ENCODE measurements at regions not wholly inside any gene's neighbourhood (a gene's known extent, or its start where the extent isn't known, plus 50 kb on each side); places are given as distances from the start of the nearest gene placed in this dataset.

DNA sequence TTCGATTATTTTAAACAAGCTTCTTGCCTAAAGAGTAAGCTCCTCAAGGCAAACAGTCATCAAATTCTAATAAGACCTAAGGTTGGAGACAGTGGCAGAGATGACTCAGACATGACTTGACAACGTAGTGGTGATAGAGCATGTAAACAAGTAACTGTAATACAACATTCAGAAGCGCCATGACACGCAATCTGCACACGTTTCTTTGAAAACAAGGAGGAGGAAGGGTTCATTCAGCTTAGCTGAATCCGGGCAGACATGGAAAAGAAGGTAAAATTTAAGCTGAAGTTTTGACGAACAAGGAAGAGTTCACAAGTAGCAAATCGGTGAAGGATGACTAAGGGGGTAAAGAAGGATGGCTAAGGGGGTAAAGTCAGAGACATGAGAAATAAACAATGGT lies 152.4 kb upstream of the ZC3H12C start:
- H3K36me3 ChIP-seq (ENCODE audit: control insufficient read depth in 2 of 2, extremely low read depth in 1 of 2, insufficient read depth in 1 of 2, low read length in 1 of 2): no peaks in the 10 kb centered on the region
- ChIA-PET POLR2A (interaction anchor here in 1 of 2 donors (0.6 kb wide), 1 partner anchor 459 kb away, joined by 3 read pairs; no protein-coding TSS in a partner anchor), CTCF (interaction anchor here in 1 of 2 donors (0.7 kb wide), 1 partner anchor 13 kb away, joined by 4 read pairs; no protein-coding TSS in a partner anchor)
- H3K27me3 Mint-ChIP-seq: peaks cover 12 to 16% of the 10 kb centered on the region in 2 donors
- 79% methylated on average over 5 of the region's 8 CpGs for WGBS (ENCODE audit: insufficient coverage)
- H3K27me3 ChIP-seq (replicated peaks in 1 of 2; ENCODE audit: control insufficient read depth in 2 of 2, extremely low read depth in 1 of 2, insufficient read depth in 2 of 2, low read length in 1 of 2): no peaks in the 10 kb centered on the region
- H3K27ac ChIP-seq (ENCODE audit: low read length): no peak overlapping the region
- H3K9me3 Mint-ChIP-seq: no peaks in the 10 kb centered on the region
- no peak overlapping the region for H3K4me3 ChIP-seq (ENCODE audit: control insufficient read depth in 1 of 2, extremely low read depth in 1 of 2, low read length in 1 of 2)
- no peaks in the 10 kb centered on the region for H3K36me3 Mint-ChIP-seq
- no peak overlapping the region for H3K4me3 Mint-ChIP-seq
- H3K4me1 ChIP-seq (ENCODE audit: control insufficient read depth in 1 of 2, extremely low read depth in 1 of 2, insufficient read depth in 2 of 2, low read length in 2 of 2): no peaks in the 10 kb centered on the region
- H3K27ac Mint-ChIP-seq: no peak overlapping the region
- ATAC-seq (replicated peaks in 1 of 4) (no peak), DNase-seq (no peak)
- H3K9me3 ChIP-seq: no peaks in the 10 kb centered on the region
- peaks cover under 1 to 3% (median under 1%) of the 10 kb centered on the region in 3 donors for H3K4me1 Mint-ChIP-seq

DNA sequence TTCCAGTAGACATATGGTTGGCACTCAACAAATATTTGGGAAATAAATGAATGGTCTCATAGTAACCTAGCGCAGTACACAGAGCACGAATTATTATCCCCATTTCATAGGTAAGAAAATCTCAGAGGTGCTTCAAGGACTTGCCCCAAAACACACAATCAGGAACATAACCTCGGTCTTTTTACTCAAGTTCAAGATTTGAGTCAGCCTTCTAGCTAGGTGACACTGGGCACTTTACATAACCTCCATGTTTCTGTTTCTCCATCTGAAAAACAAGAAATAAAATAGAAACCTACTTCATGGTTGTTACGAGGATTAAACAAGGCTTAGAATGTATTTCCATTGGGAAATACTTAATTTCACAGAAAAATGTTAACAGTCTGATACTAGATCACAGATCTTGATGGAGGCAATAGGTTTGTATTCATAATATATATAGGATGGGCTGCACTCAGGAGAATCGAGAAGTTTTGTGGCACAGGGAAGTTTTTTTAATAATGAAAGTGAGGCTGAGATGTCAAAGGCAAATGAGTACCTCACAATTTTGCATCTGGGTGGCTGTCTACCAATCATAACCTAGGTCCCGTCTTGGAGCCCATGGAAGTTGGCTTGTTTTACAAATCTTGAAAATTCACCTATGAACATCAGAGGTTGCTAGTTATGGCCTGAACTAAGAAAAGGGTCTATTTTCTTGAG lies 147.4 kb upstream of the ZC3H12C start:
- Mint-ChIP-seq H3K27me3 (peaks cover 3 to 8% of the 10 kb centered on the region in 2 donors), H3K4me3 (peak overlapping the region in 1 of 3 donors; percentile 26), H3K9me3 (no peaks in the 10 kb centered on the region), H3K4me1 (peaks cover 7 to 13% (median 9%) of the 10 kb centered on the region in 3 donors), H3K27ac (no peak overlapping the region), H3K36me3 (no peaks in the 10 kb centered on the region)
- Histone ChIP-seq H3K27me3 (replicated peaks in 1 of 2; ENCODE audit: control insufficient read depth in 2 of 2, extremely low read depth in 1 of 2, insufficient read depth in 2 of 2, low read length in 1 of 2) (no peaks in the 10 kb centered on the region), H3K4me3 (ENCODE audit: control insufficient read depth in 1 of 2, extremely low read depth in 1 of 2, low read length in 1 of 2) (no peak overlapping the region), H3K36me3 (ENCODE audit: control insufficient read depth in 2 of 2, extremely low read depth in 1 of 2, insufficient read depth in 1 of 2, low read length in 1 of 2) (no peaks in the 10 kb centered on the region), H3K9me3 (no peaks in the 10 kb centered on the region), H3K27ac (ENCODE audit: low read length) (no peak overlapping the region), H3K4me1 (ENCODE audit: control insufficient read depth in 1 of 2, extremely low read depth in 1 of 2, insufficient read depth in 2 of 2, low read length in 2 of 2) (no peaks in the 10 kb centered on the region)
- WGBS (ENCODE audit: insufficient coverage): 67% methylated on average over 1 of the region's 6 CpGs
- DNase-seq (no peak), ATAC-seq (replicated peaks in 1 of 4) (no peak)
- CTCF ChIA-PET: interaction anchor here in 1 of 2 donors (0.6 kb wide), 1 partner anchor 16 kb away, joined by 3 read pairs; no protein-coding TSS in a partner anchor
- POLR2A ChIA-PET: no interaction called here

DNA sequence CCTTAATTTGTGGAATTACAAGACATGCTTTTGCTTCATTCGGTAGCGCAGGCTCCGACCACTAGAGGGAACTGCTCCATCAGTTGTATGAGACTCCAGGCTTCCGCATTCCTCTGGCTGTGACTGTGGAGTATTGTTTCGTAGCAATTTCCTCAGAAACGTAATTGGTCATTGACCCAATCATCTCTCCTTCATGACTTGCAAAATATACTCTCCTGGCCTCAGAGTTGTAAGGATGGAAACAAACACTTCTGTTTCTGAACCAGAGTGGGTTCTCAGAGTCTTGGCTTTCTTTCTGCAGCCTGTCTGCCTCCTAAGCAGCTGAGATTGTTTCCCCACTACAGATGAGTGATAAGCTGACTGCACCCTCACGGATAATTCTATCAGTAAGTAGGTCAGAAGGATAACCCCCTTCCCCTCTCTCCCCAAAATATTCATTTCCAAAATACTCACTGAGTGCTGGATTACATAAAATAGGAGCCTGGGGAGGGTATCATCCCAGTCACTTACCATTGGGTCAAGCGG lies 146.8 kb upstream of the ZC3H12C start:
- Mint-ChIP-seq H3K36me3 (no peaks in the 10 kb centered on the region), H3K9me3 (no peaks in the 10 kb centered on the region), H3K27ac (no peak overlapping the region), H3K4me1 (peaks cover 7 to 13% (median 9%) of the 10 kb centered on the region in 3 donors), H3K4me3 (peak overlapping the region in 2 of 3 donors; percentile 10 to 26), H3K27me3 (peaks cover 0 to 8% of the 10 kb centered on the region in 2 donors)
- 0% methylated on average over 4 of the region's 8 CpGs for WGBS (ENCODE audit: insufficient coverage)
- no peaks in the 10 kb centered on the region for H3K36me3 ChIP-seq (ENCODE audit: control insufficient read depth in 2 of 2, extremely low read depth in 1 of 2, insufficient read depth in 1 of 2, low read length in 1 of 2)
- DNase-seq: peak in 27 of 35 experiments; percentile 1 to 56 (median 23)
- H3K27me3 ChIP-seq (replicated peaks in 1 of 2; ENCODE audit: control insufficient read depth in 2 of 2, extremely low read depth in 1 of 2, insufficient read depth in 2 of 2, low read length in 1 of 2): no peaks in the 10 kb centered on the region
- no peaks in the 10 kb centered on the region for H3K4me1 ChIP-seq (ENCODE audit: control insufficient read depth in 1 of 2, extremely low read depth in 1 of 2, insufficient read depth in 2 of 2, low read length in 2 of 2)
- peak; percentile 48 to 78 (median 60) for ATAC-seq (replicated peaks in 1 of 4)
- ChIA-PET POLR2A (no interaction called here), CTCF (no interaction called here)
- H3K4me3 ChIP-seq (ENCODE audit: control insufficient read depth in 1 of 2, extremely low read depth in 1 of 2, low read length in 1 of 2): no peak overlapping the region
- no peak overlapping the region for H3K27ac ChIP-seq (ENCODE audit: low read length)
- no peaks in the 10 kb centered on the region for H3K9me3 ChIP-seq

DNA sequence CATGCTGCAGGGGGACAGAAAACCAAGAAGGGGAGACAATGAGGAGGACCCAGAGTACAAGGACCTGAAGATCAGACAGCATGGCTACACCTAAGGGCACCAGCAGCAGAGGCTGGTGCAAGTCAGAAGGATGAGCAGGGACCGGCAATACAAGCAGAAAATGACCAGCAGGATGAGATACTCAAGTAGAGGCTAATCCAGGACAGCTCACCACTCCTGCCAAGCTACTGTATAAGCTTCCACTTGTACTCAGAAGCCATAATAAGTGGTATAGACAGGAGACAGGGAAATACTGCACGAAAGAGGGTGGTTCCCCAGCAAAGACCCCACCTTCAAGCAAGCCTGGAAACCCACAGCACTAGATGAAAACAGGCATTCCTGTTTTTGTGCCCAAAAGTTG lies 138.7 kb upstream of the ZC3H12C start:
- no peak overlapping the region for H3K27ac Mint-ChIP-seq
- POLR2A ChIA-PET: interaction anchor here in 1 of 2 donors (0.6 kb wide), 1 partner anchor 16 kb away, joined by 4 read pairs; no protein-coding TSS in a partner anchor
- 71% methylated on average over 2 of the region's 2 CpGs for WGBS (ENCODE audit: insufficient coverage)

DNA sequence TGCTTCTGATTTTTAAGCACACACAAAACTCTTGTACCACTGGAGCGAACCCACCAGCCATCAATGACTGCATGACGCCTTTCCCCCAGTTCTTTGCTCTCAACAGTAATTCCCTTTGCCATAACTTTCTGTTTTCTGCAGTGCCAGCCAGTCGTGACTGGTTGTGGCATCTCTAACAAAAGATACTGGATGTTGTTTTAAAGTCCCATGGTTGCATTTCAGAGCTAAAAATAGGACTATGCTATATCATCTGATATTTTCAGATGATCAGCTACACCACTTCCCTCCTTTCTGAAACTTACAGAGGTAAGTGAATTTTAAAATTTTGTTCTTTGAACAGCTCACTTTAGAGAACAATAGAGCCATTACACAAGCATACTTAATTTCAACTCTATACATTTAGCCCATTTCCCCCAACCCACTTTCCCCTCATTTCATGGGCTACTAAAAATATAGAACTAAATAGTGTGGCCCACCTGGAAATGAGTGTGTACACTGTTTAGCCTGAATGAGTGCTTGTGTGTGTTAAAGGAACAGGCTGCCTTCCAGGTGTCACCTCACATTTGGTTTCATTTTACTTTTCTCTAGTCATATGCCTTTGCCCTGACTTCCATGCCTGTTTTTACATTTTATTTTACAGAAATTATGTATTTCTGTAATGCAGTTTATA lies 136.9 kb upstream of the ZC3H12C start:
- Mint-ChIP-seq H3K36me3 (no peaks in the 10 kb centered on the region), H3K4me3 (no peak overlapping the region), H3K27me3 (peaks cover 4 to 14% of the 10 kb centered on the region in 2 donors), H3K9me3 (no peaks in the 10 kb centered on the region), H3K27ac (no peak overlapping the region), H3K4me1 (no peaks in the 10 kb centered on the region)
- POLR2A ChIA-PET: no interaction called here
- Histone ChIP-seq H3K4me1 (ENCODE audit: control insufficient read depth in 1 of 2, extremely low read depth in 1 of 2, insufficient read depth in 2 of 2, low read length in 2 of 2) (peaks cover 0 to 5% of the 10 kb centered on the region in 2 experiments), H3K9me3 (no peaks in the 10 kb centered on the region), H3K27ac (ENCODE audit: low read length) (no peak overlapping the region), H3K4me3 (ENCODE audit: control insufficient read depth in 1 of 2, extremely low read depth in 1 of 2, low read length in 1 of 2) (no peak overlapping the region), H3K36me3 (ENCODE audit: control insufficient read depth in 2 of 2, extremely low read depth in 1 of 2, insufficient read depth in 1 of 2, low read length in 1 of 2) (no peaks in the 10 kb centered on the region), H3K27me3 (replicated peaks in 1 of 2; ENCODE audit: control insufficient read depth in 2 of 2, extremely low read depth in 1 of 2, insufficient read depth in 2 of 2, low read length in 1 of 2) (no peaks in the 10 kb centered on the region)
- DNase-seq: no peak
- no peak for ATAC-seq (replicated peaks in 1 of 4)
- WGBS (ENCODE audit: insufficient coverage): 78% methylated on average over 2 of the region's 3 CpGs
- CTCF ChIA-PET: no interaction called here

More for the DNA sequence above, 138.7 kb upstream of the ZC3H12C start:
- H3K36me3 Mint-ChIP-seq: no peaks in the 10 kb centered on the region
- ATAC-seq (replicated peaks in 1 of 4): no peak
- H3K27me3 Mint-ChIP-seq: peaks cover 4 to 14% of the 10 kb centered on the region in 2 donors
- no peaks in the 10 kb centered on the region for H3K4me1 Mint-ChIP-seq
- Histone ChIP-seq H3K4me3 (ENCODE audit: control insufficient read depth in 1 of 2, extremely low read depth in 1 of 2, low read length in 1 of 2) (no peak overlapping the region), H3K27ac (ENCODE audit: low read length) (no peak overlapping the region), H3K9me3 (no peaks in the 10 kb centered on the region), H3K27me3 (replicated peaks in 1 of 2; ENCODE audit: control insufficient read depth in 2 of 2, extremely low read depth in 1 of 2, insufficient read depth in 2 of 2, low read length in 1 of 2) (no peaks in the 10 kb centered on the region), H3K36me3 (ENCODE audit: control insufficient read depth in 2 of 2, extremely low read depth in 1 of 2, insufficient read depth in 1 of 2, low read length in 1 of 2) (no peaks in the 10 kb centered on the region), H3K4me1 (ENCODE audit: control insufficient read depth in 1 of 2, extremely low read depth in 1 of 2, insufficient read depth in 2 of 2, low read length in 2 of 2) (peaks cover 0 to 5% of the 10 kb centered on the region in 2 experiments)
- CTCF ChIA-PET: no interaction called here
- no peak for DNase-seq
- no peak overlapping the region for H3K4me3 Mint-ChIP-seq
- no peaks in the 10 kb centered on the region for H3K9me3 Mint-ChIP-seq

DNA sequence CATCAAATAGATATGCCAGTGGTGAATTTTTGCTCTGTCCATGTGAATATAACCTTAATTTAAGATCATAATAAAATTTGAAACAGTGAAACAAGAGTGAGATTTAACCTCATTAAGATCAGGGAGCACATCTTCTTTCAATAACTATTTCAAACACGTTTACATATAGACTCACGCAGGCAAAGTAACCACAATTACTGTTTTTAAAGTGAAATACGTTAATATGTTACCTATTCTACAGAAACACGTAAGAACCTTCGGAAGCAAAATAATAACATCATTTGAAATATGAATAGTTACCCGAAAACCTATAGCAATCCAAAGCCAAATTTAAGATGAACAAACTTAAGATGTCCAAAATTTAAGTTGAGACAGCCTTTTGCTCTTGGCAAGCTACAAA lies 136.2 kb upstream of the ZC3H12C start:
- POLR2A ChIA-PET: no interaction called here
- CTCF ChIA-PET: no interaction called here
- Histone ChIP-seq H3K27me3 (replicated peaks in 1 of 2; ENCODE audit: control insufficient read depth in 2 of 2, extremely low read depth in 1 of 2, insufficient read depth in 2 of 2, low read length in 1 of 2) (no peaks in the 10 kb centered on the region), H3K36me3 (ENCODE audit: control insufficient read depth in 2 of 2, extremely low read depth in 1 of 2, insufficient read depth in 1 of 2, low read length in 1 of 2) (no peaks in the 10 kb centered on the region), H3K4me1 (ENCODE audit: control insufficient read depth in 1 of 2, extremely low read depth in 1 of 2, insufficient read depth in 2 of 2, low read length in 2 of 2) (peaks cover 0 to 5% of the 10 kb centered on the region in 2 experiments), H3K27ac (ENCODE audit: low read length) (no peak overlapping the region), H3K4me3 (ENCODE audit: control insufficient read depth in 1 of 2, extremely low read depth in 1 of 2, low read length in 1 of 2) (no peak overlapping the region), H3K9me3 (no peaks in the 10 kb centered on the region)
- no peak for ATAC-seq (replicated peaks in 1 of 4)
- no CpG with 5 or more reads among the region's 6 CpGs for WGBS (ENCODE audit: insufficient coverage)
- Mint-ChIP-seq H3K9me3 (no peaks in the 10 kb centered on the region), H3K4me3 (no peak overlapping the region), H3K27ac (no peak overlapping the region), H3K36me3 (no peaks in the 10 kb centered on the region), H3K4me1 (no peaks in the 10 kb centered on the region), H3K27me3 (peaks cover 4 to 14% of the 10 kb centered on the region in 2 donors)
- no peak for DNase-seq

Measured in T-cell (primary cell).